ENCODE measurements at regions not wholly inside any gene's neighbourhood (a gene's known extent, or its start where the extent isn't known, plus 50 kb on each side); places are given as distances from the start of the nearest gene placed in this dataset.

GRCh38 chr6:9566096-9566495, 848.8 kb downstream of the TFAP2A start:
- no peak for TF ChIP-seq ZSCAN9 (CRISPR knock-in tag; IDR thresholded peaks at IDR 0.05; ENCODE audit: borderline replicate concordance)
- TF ChIP-seq ZNF891 (CRISPR knock-in tag; IDR thresholded peaks at IDR 0.05), result no peak
- TF ChIP-seq ZFP36L1 (CRISPR knock-in tag; IDR thresholded peaks at IDR 0.05), result no peak
- no peak for TF ChIP-seq ZNF441 (CRISPR knock-in tag; IDR thresholded peaks at IDR 0.05; ENCODE audit: borderline replicate concordance)
- no peak for TF ChIP-seq FOSL1 (CRISPR knock-in tag; IDR thresholded peaks at IDR 0.05; ENCODE audit: borderline replicate concordance)
- no peak for TF ChIP-seq RAD51 (IDR thresholded peaks at IDR 0.05; ENCODE audit: borderline replicate concordance)
- TF ChIP-seq ZBTB38 (CRISPR knock-in tag; IDR thresholded peaks at IDR 0.05), result no peak
- no peak for TF ChIP-seq SRSF1 (optimal IDR thresholded peaks at IDR 0.05; ENCODE audit: low read depth, low read length)
- TF ChIP-seq ZNF513 (CRISPR knock-in tag; conservative IDR thresholded peaks at IDR 0.05), result no peak
- TF ChIP-seq ZNF879 (CRISPR knock-in tag; IDR thresholded peaks at IDR 0.05), result no peak
- no peak for TF ChIP-seq ZBTB25 (CRISPR knock-in tag; IDR thresholded peaks at IDR 0.05)
- TF ChIP-seq ARID5B (CRISPR knock-in tag; IDR thresholded peaks at IDR 0.05), result no peak
- TF ChIP-seq POLR2G (IDR thresholded peaks at IDR 0.05; ENCODE audit: low read depth, low read length), result no peak
- no peak for TF ChIP-seq ZNF770 (CRISPR knock-in tag; IDR thresholded peaks at IDR 0.05)
- no peak for TF ChIP-seq ZNF644 (CRISPR knock-in tag; IDR thresholded peaks at IDR 0.05; ENCODE audit: low read depth)
- no peak for TF ChIP-seq RNF2 (conservative IDR thresholded peaks at IDR 0.05; ENCODE audit: low read depth)
- no peak for TF ChIP-seq ZBTB39 (CRISPR knock-in tag; IDR thresholded peaks at IDR 0.05)
- POLR2A ChIA-PET, result no interaction called here
- intact Hi-C loops (cut with micrococcal nuclease; ENCODE audit: unreplicated experiment) (no loop called here), in situ Hi-C loops (cut with HindIII; ENCODE audit: extremely low pct_ligation_motif_present, low pct_unique_long_range_greater_than_20kb) (no loop called here)
- Histone ChIP-seq H2AFZ (ENCODE audit: low read length) (no peak overlapping the region), H3K4me1 (ENCODE audit: insufficient read depth, low read length) (no peaks in the 10 kb centered on the region), H3K9ac (ENCODE audit: insufficient read depth, low read depth, low read length) (no peak overlapping the region), H4K20me1 (ENCODE audit: insufficient read depth, low read length) (no peaks in the 10 kb centered on the region), H3K27ac (ENCODE audit: extremely low read length, insufficient read depth, low read length) (no peak overlapping the region), H3K79me2 (ENCODE audit: insufficient read depth, low read length) (no peaks in the 10 kb centered on the region), H3K27me3 (ENCODE audit: control insufficient read depth in 1 of 2, insufficient read depth in 2 of 2, low read length in 2 of 2) (no peaks in the 10 kb centered on the region), H3K36me3 (replicated peaks in 1 of 2; ENCODE audit: control insufficient read depth in 1 of 2, insufficient read depth in 2 of 2, low read length in 2 of 2) (no peaks in the 10 kb centered on the region), H3K9me3 (ENCODE audit: low read length) (0 out of 2 replicates have a peak, but pooled peaks cover 13% of the 10 kb centered on the region), H3K4me2 (ENCODE audit: low read depth, low read length) (no peak overlapping the region), H3K4me3 (replicated peaks in 1 of 3; ENCODE audit: insufficient read depth in 1 of 3, low read depth in 2 of 3, low read length in 3 of 3) (no peak overlapping the region)
- CTCF ChIA-PET (ENCODE audit: low intra/inter-chr PET ratio, low total read pairs), result no interaction called here
- FAIRE-seq, result no peak
- no peak for ATAC-seq
- no TSS peak for BruUV-seq (replicated peaks)
- no peak for DNase-seq (ENCODE audit: low spot score)

Data from HepG2 (cell line).